Stimulated activated CD8-positive, alpha-beta memory T cell treated with anti-CD3 and anti-CD28 coated beads, Interleukin-7, amount 100 ng/mL, for 48 hours (primary cell): ENCODE measurements at regions not wholly inside any gene's neighbourhood (a gene's known extent, or its start where the extent isn't known, plus 50 kb on each side); places are given as distances from the start of the nearest gene placed in this dataset.
"Not testable (repeated sequence)": the region's sequence is repeated elsewhere in the genome, so short reads cannot be mapped to it uniquely, and the experiment has no call there.

ENCODE experiments used
- DNase-seq, 2 donors: peaks; one replicate each; pipeline ENCODE4 v3.0.0-alpha.2; 2020; ENCODE audit warnings: low read depth in 1 of 2; ENCODE audit errors: extremely low read depth in 1 of 2

DNA sequence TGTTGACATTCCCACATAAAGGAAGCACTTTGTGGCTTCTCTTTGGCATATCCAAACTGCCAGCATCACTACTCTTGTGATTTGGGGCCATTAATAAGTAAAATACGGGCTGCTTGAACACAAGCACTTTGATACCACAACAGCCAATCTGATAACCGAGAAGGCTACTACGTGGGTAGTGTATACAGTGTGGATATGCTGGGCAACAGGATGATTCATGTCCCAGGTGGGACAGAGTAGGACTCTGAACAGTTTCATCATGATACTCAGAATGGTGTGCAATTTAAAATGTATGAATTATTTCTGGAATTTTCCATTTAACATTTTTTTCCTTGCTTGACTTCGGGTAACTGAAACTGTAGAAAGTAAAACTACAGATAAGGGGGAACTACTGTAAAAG is 225.0 kb upstream of the DDHD1 start:
- no peak for DNase-seq

DNA sequence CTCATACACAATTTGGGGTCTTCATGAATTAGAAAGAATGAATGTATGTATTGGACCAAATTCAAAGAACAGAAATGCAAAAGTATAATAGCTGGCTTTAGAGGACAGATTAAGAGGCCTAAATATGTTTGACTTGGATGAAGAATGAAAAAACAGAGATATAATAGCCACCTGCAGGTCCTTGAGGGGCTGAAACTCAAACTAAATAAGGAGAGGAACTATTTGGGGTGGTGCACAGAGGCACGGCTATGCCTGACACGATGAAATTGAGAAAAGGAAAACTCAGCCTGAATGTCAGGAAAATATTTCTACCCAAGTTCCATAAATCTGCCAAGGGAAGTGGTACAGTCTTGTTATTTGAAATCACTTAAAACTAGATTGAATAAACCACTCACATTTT is 222.9 kb upstream of the DDHD1 start:
- DNase-seq = no peak

DNA sequence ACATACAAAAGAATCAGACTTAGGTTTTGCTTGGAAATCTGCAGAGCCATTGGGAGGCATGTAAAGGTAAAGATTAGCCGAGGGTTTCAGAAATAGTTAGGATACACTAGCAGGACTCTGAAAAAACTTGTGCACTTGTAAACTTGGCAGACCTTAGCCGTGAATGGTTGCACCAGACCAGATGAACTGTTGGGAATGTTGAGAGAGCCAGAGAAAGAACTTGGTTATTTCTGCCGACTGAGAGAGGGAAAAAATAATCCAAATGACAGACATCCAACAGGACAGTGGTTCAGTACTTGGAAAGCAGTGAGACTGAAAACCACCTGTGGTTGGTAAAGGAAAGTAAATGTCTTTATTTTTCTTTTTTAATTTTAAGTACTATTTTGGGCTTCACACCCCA is 222.5 kb upstream of the DDHD1 start:
- no peak for DNase-seq

DNA sequence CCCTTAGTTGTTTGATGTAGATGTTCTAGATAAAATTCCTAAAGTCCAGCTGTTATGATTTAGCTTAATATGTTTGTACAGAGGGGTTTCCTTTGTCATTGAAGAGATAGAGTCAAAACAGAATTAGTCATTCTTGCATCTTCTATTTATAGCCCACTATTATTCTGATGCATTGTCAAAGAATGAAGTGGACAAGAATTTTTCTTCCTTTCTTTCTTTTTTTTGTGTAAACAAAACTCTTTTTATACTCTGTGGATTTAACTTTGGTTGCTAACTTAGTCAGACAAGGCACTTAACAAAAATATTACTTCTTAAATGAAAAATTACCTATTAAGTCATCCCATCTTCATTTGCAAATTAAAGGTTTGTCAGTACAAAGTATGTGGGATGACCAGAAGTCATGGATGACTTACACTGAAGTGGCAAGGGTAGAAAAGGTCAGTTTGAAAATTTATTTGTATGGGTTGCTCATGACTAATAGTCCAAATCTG is 215.6 kb upstream of the DDHD1 start:
- no peak for DNase-seq

DNA sequence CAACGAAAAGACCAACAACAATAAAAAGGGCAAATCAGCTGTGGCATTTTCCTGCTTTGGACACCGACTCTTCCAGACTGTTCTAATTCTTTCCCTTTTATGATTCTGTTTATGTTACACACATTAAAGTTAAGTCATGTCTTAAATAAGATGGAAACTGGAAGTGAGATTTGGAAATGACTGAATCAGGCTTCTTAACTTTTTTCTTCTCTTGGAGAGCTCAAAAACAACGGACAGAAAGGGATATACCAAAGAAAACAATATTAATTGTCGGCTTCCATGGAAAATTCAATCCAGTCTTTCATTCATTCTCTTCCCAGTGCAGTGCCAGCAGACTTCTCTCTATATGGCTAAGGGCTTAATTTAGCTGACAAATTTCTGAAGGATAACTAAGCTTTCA is 214.9 kb upstream of the DDHD1 start:
- DNase-seq = no peak

DNA sequence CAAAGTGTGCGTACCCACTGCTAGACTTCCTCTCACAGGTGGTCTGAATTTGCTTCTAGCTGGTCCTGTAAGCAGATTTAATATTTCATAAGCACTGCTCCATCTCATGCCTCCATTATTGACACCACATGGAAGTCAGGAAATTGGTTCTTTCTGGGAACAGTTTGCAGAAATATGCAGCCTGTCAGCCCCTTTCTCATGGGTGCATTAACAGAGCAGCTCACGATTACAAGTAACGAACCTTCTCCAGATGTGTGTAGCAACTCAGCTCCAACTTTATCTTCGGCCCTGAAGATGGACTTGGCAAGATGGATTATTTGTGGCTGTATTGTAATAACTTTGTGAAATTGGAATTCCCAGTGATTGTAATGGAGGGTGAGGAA is 214.5 kb upstream of the DDHD1 start:
- DNase-seq = no peak

DNA sequence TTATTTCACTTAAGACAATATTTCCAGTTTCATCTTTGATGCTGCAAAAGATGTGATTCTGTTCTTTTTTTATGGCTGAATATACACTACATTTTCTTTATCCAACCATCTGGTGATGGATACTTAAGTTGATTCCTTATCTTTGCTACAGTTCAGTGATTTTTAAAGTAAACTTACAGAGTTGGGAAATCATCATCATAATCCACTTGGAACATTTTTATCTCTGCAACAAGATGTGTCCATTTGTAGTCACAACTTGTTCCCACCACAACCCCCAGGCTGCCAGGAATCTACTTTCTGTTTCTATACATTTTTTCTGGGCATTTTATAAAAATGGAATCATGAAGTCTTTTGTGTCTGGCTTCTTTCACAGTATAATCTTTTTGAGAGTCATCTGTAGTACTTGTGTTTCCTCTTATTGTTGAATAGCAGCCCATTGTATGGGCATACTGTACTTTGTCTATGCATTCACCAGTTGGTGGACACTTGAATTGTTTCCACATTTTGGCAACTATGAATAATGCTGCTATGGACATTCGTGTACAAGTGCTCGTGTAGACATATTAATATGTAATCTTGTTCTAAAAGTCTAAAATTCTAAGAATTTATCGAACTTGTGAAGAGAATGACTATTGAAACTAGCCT is 212.5 kb upstream of the DDHD1 start:
- no peak for DNase-seq

DNA sequence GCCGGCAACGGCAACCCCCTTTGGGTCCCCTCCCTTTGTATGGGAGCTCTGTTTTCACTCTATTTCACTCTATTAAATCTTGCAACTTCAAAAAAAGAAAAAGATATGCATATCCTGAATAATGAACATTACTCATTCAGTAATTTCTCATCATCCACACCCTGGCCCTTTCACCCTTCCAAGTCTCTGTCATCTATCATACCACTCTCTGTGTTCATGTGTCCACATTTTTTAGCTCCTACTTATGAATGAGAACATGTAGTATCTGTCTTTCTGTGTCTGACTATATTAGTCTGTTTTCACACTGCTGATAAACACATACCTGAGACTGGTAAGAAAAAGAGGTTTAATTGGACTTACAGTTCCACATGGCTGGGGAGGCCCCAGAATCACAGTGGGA is 209.8 kb upstream of the DDHD1 start:
- DNase-seq = not testable (repeated sequence)

DNA sequence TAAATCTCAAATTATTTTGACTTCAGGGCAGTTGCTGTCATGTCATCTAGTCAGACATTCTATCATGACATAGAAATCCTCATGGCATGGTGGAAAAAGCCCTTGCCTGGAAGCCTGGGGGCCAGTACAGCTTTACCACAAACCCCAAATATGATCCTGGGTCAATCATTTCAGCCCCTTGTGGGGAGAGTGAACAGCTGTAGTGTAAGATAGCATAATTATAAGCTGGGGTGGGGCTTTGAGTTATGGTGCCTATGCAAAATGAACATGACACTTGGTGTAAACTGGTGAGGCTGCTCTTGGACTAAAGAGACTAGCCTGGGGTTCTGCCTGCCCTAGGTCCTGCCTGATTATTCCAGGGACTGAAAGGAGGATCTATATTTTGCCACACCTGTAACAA is 207.7 kb upstream of the DDHD1 start:
- DNase-seq = no peak

DNA sequence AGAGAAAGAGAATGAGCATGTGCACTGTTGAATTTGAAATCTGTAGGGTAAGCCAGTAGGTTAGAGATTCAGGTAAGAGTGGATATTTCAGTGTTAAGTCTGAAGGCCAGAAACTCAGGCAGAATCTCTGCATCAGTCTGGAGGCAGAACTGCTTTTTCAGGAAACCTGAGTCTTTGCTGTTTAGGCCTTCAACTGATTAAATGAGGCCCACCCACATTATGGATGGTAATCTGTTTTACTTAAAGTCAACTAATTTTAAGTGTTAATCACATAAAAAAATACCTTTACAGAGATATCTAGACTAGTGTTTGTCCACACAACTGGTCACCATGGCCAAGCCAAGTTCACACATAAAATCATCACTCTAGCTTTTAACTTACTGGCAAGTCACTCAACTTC is 205.0 kb upstream of the DDHD1 start:
- DNase-seq = no peak

DNA sequence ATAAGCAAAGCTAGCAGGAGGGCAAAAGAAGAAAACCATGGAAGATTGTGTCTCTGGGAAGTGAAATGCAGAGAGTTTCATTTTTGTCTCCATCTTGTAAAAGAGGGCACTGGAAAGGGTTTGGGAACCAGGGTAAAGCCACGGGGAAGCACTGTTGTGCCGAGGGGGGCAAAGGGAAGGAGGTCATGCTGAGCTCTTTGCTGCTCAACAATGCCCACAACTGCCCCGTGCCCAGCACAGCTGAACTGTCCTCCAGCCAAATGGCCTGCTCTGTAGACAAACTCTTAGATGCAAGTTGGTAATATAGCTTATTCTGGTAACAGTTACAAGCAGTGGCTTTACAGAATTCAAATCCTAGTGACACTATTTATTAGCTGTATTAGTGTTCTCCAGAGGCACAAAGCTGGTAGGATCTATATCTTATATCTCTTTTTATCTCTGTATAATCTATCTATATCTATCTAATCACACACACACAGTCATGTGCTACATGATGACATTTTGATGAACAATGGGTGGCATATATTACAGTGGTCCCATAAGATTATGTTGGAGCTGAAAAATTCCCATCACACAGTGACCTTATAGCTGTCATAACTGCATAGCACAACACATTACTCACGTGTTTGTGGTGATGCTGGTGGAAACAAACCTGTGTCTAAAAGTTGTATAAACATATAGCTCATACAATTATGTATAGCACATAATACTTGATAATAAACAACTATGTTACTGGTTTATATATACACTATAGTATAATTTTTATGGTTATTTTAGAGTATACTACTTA is 203.4 kb upstream of the DDHD1 start:
- DNase-seq = no peak

DNA sequence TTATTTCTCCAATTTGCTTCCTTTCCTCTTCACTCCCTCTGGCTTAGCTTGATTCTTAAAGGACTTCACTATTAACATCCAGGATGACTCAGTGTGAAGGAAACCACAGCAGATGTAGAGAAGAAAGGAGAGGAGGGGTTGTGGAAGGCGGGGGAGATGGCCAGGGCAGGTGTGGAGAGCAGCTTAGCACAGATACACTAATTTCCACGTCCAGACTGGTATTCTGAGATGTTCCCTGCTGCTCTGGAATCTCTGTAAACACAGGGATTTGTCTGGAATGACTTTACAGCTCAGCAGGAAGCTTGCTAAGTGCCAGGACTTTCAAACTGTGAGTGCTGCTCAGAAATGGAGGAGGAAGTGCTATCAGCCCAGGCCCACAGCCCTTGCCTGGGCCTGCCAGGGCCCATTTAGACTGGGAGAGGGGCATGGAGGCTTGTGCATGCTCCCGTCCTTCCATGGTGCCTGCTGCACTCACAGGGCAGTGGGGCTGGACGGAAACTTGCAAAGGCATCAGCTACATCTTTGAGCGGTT is 202.5 kb upstream of the DDHD1 start:
- no peak for DNase-seq

DNA sequence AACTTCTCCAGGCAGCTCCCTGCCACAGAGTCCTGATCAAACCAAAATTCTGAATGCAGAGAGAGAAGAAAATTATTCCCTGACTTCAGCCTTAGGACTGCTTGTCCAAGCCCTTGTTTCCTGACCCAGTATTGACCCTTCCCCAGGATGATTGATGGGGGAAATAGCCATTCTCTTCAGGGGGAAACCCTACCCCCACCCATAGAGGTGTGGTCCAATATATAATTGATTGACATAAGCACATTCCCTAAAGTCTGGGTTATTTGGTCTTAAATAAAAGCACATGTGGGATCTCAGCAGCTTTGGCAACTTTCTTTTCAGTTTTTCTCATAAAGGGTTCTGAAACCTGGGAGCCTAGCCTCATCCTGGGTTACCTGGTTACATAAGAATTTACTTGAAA is 201.2 kb upstream of the DDHD1 start:
- DNase-seq = no peak

DNA sequence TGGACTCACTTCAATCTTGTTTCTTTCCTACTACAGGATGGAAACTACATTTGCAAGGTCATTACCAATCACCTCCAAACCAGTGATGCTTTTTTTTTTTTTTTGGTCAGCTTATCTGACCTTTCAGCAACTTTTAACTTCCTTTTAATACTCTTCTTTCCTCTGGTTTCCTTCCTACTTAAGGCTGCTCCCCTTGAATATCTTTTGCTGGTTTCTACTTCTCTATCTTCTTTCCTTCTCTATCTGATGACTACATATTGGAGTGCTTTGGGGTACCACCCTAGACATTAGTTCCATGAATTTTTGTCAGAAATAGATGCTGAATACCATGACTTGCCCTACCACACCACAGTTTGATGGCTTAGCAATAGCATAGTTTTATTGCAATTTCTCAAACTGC is 197.7 kb upstream of the DDHD1 start:
- DNase-seq = no peak

DNA sequence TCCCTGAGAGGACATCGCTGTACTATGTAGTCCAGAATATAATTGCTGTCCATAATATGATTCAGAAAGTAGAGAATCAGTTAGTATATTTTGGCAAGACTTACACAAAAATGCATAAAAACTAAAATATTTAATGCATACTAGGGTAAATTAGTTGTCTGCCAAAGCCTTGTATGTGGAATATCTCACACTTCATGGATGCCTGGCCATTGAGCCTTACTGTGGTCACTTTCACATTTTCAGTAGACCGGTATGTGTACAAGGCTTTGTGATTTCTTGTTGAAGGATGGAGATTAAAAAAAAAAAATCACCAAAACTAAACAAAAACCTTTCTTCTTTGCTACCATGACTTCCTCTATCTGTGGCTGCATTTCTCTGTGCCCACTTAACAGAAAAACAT is 197.3 kb upstream of the DDHD1 start:
- DNase-seq = no peak

DNA sequence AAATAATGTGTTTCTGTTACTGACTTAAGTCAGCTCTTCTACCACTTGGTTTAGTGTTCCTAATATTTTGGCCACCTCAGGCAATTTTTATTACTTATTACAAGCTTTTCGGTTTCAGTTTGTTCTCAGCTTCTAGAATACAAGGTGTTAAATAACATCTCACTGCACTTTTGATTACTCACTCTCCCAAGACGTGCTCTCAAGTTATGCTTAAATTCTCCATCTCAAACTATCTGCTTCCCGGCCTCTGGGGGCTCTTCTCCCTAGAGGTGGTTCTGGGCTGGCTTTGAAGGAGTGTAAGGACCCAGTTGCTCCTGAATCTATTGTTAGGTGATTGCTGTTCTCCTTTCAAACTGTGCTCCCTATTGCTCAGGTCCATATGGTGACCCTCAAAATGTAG is 193.9 kb upstream of the DDHD1 start:
- no peak for DNase-seq

DNA sequence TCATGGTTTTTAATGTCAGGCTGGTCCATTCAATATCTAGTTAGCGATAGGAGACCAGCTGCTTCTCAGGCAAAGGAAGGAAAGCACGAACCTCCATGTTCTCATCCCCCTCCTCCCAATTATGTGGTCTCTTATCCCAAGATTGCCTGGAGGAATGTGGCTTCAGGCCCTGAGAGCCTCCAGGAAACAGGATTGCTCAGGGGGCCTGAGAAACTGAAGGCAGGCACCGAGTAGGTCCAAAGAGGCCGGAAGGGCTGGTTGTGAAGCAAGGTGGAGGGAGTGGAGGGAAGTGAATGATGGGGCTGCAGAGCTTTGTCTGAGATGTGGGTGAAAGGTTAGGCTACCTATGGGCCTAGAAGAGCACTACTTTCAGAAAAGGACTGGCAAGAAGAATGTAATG is 188.2 kb upstream of the DDHD1 start:
- no peak for DNase-seq

DNA sequence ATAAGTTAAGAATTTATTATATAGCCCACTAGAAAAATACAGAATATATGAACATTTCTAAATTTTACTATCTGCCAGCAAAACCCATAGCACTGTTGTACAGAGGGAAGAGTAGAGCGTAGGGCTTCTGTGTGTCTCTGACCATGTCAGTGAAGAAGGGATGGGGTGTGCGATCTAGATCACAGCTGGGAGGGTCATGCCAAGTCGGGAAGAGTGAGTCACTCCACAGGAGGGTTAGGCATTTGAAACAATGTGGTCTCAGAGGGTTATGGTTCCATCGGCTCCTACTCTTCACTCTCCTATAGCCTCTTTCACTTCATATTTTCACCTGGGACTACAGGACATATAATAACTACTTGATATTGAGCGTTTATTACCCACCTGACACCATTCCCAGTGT is 185.1 kb upstream of the DDHD1 start:
- DNase-seq = no peak

DNA sequence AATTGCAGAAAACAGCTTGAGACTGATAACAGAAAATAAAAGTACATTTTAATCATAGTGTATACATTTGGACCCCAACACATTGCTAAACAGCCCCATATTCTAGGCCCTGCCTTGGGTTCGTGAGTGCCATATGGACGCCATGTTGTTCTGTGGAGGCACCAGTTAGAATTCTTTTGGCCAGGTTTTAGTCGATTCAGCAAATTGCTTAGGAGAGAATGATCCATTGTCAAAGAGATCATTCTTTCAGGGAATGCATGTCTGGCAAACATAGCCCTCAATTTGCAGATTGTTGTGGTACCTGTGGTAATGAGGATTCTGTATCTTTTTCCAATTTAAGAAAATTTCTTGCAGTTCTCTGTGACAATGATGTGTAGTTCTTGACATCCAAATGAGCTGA is 183.6 kb upstream of the DDHD1 start:
- DNase-seq = no peak

DNA sequence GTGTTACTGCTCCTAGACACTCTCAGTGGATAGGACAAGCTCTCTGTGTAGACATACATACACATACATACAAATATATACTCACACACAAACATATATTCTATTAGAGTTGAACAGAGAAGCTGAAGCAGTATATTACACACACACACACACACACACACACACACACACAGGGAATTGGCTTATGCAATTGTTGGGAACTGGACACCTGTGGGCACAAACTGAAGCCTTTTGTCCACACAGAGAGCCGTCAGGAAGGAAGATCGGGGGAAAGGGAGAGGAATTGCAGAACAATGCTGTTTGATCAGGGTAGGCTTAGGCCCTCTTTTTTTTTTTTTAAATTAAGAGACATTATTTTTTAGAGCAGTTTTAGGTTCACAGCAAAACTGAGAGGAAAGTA is 180.7 kb upstream of the DDHD1 start:
- DNase-seq = no peak

DNA sequence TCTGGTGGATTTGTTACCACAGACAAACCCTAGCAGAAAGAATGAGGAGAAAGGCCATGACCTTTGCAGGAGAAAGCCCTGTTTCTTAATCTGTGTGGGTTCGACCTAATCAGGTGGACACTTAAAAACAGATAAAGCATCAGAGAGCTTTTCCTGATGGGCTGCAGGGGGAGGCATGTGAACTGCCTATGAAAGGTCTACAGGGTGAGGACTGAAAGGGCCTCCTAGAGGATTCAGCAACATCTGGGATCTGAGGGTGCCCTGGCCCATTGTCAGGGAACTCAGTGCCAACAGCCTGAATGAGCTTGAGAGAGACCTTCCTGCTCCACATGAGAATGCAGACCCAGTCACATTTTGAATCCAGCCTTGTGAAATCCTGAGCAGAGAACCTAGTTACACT is 178.8 kb upstream of the DDHD1 start:
- no peak for DNase-seq

DNA sequence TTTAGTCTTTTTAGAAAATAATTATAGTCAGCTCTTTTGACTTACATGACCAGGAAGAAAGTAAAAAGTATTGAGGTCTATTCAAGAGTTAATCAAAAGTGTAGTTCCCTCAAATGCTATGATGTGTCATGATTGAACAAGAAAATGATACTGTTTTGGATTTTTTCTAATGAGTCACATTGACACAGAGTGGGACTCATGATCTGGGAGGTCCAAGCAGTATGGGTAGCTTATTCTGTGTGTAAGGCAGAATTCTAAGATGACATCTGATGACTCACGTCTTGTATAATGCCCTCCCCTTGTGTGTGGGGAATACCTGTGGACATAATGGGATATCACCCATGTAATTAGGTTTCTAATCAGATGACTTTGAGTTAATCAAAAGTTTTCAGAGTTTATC is 178.1 kb upstream of the DDHD1 start:
- DNase-seq = no peak
